Coronary artery (tissue), 2 donors: ENCODE measurements at regions not wholly inside any gene's neighbourhood (a gene's known extent, or its start where the extent isn't known, plus 50 kb on each side); places are given as distances from the start of the nearest gene placed in this dataset.

ENCODE experiments used
- DNase-seq: peaks from one replicate; pipeline ENCODE4 v3.0.0-alpha.2; 2017; ENCODE audit warnings: low spot score
- H3K27ac ChIP-seq, 2 donors: fragments of 200-600 bp; sonication (generic); one replicate each; pipeline ENCODE4 v1.5.1; 2016 to 2019
- H3K4me3 ChIP-seq: fragments of 200-600 bp; sonication (generic); 2 replicates; pipeline ENCODE4 v1.5.1; 2016; ENCODE audit warnings: mild to moderate bottlenecking, moderate library complexity
- CTCF ChIP-seq: fragments of 200-600 bp; sonication (generic); IDR thresholded peaks from one replicate; pipeline ENCODE4 v1.5.1; 2019; ENCODE audit warnings: antibody characterized with exemption

- H3K4me3 ChIP-seq, result no peak overlapping the region
- TF ChIP-seq CTCF, result no peak
These were observed 58.9 kb downstream of the TET3 start for GRCh38 chr2:74043345-74044329.

GRCh38 chr2:74044999-74045398, 60.3 kb downstream of the TET3 start:
- no peak overlapping the region for H3K4me3 ChIP-seq
- H3K27ac ChIP-seq, result no peak overlapping the region
- DNase-seq, result no peak
- TF ChIP-seq CTCF, result no peak

More at GRCh38 chr2:74043345-74044329, 58.9 kb downstream of the TET3 start:
- DNase-seq, result no peak
- no peak overlapping the region for H3K27ac ChIP-seq

GRCh38 chr2:74045454-74045853, 60.7 kb downstream of the TET3 start:
- H3K27ac ChIP-seq, result no peak overlapping the region
- TF ChIP-seq CTCF, result no peak
- H3K4me3 ChIP-seq, result no peak overlapping the region
- no peak for DNase-seq

- no peak overlapping the region for H3K4me3 ChIP-seq
- DNase-seq, result no peak
- H3K27ac ChIP-seq, result no peak overlapping the region
- no peak for TF ChIP-seq CTCF
These were observed 61.7 kb downstream of the TET3 start for GRCh38 chr2:74046441-74046840.

- Histone ChIP-seq H3K27ac (no peak overlapping the region), H3K4me3 (no peak overlapping the region)
- DNase-seq, result no peak
- TF ChIP-seq CTCF, result no peak
These were observed 62.4 kb downstream of the TET3 start for GRCh38 chr2:74047152-74047551.

GRCh38 chr2:74048147-74048546, 63.4 kb downstream of the TET3 start:
- H3K4me3 ChIP-seq, result no peak overlapping the region
- H3K27ac ChIP-seq, result no peak overlapping the region
- no peak for DNase-seq
- TF ChIP-seq CTCF, result no peak
